NOMO-1 (cell line): ENCODE measurements at regions not wholly inside any gene's neighbourhood (a gene's known extent, or its start where the extent isn't known, plus 50 kb on each side); places are given as distances from the start of the nearest gene placed in this dataset.

ENCODE experiments used
- DNase-seq, 2 experiments: peaks; one replicate each; lab custom pipeline; 2025; ENCODE audit not compliant: unreplicated experiment in 2 of 2; lab: John Stamatoyannopoulos, UW

- no peak for DNase-seq
Measured at GRCh38 chr4:56210397-56210796, 176.9 kb downstream of the AASDH start.

GRCh38 chr4:56209767-56210166, 177.5 kb downstream of the AASDH start:
- no peak for DNase-seq

GRCh38 chr4:56208103-56208502, 179.2 kb downstream of the AASDH start:
- DNase-seq: no peak

- no peak for DNase-seq
Measured at GRCh38 chr4:56206258-56206657, 181.0 kb downstream of the AASDH start.

GRCh38 chr4:56200275-56200674, 187.0 kb downstream of the AASDH start:
- DNase-seq: no peak

- DNase-seq: no peak
Measured at GRCh38 chr4:56198265-56198664, 189.0 kb downstream of the AASDH start.

- DNase-seq: no peak
Measured at GRCh38 chr4:56197387-56197786, 189.9 kb downstream of the AASDH start.

- DNase-seq: no peak
Measured at GRCh38 chr4:56195025-56195424, 192.3 kb downstream of the AASDH start.

- no peak for DNase-seq
Measured at GRCh38 chr4:56191534-56191933, 195.8 kb downstream of the AASDH start.

GRCh38 chr4:56187688-56188087, 199.6 kb downstream of the AASDH start:
- no peak for DNase-seq

- DNase-seq: no peak
Measured at GRCh38 chr4:56186808-56187523, 200.3 kb downstream of the AASDH start.

- DNase-seq: no peak
Measured at GRCh38 chr4:56185901-56186300, 201.4 kb downstream of the AASDH start.

- DNase-seq: no peak
Measured at GRCh38 chr4:56184214-56184613, 203.1 kb downstream of the AASDH start.

GRCh38 chr4:56183344-56183959, 203.8 kb downstream of the AASDH start:
- DNase-seq: peak; percentile 0 to 26

GRCh38 chr4:56182356-56182755, 204.9 kb downstream of the AASDH start:
- DNase-seq: no peak

- DNase-seq: no peak
Measured at GRCh38 chr4:56181140-56181953, 205.9 kb downstream of the AASDH start.

GRCh38 chr4:56169061-56169460, 218.2 kb downstream of the AASDH start:
- no peak for DNase-seq

GRCh38 chr4:56164907-56165306, 216.2 kb downstream of the CEP135 start:
- DNase-seq: no peak

GRCh38 chr4:56160636-56161035, 211.9 kb downstream of the CEP135 start:
- no peak for DNase-seq

GRCh38 chr4:56158483-56158882, 209.7 kb downstream of the CEP135 start:
- DNase-seq: no peak

GRCh38 chr4:56156141-56156540, 207.4 kb downstream of the CEP135 start:
- no peak for DNase-seq

GRCh38 chr4:56155432-56155831, 206.7 kb downstream of the CEP135 start:
- no peak for DNase-seq
